AG09319 (cell line): ENCODE measurements at regions not wholly inside any gene's neighbourhood (a gene's known extent, or its start where the extent isn't known, plus 50 kb on each side); places are given as distances from the start of the nearest gene placed in this dataset.

Experiments used
- DNase-seq: peaks from one replicate; pipeline ENCODE4 v3.0.0-alpha.2; 2010; ENCODE audit warnings: low read depth; ENCODE audit errors: extremely low read depth
- TF ChIP-seq, protein P1 (sequence below): IDR thresholded peaks from 2 replicates; pipeline ENCODE4 v1.5.1; 2011; ENCODE audit warnings: low read depth, mild to moderate bottlenecking, inconsistent platforms, low read length, moderate library complexity

DNA sequence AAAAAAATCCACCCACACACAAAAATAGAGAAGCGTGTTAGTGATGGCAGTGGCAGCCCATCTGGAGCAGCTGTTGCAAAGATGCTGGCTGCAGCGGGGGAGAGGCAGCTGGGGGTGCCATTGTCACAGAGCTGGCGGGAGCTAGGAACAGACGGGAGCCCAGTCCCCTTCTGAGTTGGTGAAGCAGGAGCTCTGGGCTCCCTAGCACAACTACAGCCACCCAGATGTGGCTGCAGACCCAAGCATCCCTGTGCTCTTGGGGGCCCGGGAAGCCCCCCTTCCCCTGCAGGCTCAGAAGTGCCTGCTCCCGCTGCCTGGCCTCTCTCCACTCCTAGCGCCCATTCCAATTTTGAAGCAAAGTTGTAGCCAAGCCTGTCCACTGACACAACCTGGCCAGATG, 366.6 kb upstream of the MC4R start:
- TF ChIP-seq, protein P1, sequence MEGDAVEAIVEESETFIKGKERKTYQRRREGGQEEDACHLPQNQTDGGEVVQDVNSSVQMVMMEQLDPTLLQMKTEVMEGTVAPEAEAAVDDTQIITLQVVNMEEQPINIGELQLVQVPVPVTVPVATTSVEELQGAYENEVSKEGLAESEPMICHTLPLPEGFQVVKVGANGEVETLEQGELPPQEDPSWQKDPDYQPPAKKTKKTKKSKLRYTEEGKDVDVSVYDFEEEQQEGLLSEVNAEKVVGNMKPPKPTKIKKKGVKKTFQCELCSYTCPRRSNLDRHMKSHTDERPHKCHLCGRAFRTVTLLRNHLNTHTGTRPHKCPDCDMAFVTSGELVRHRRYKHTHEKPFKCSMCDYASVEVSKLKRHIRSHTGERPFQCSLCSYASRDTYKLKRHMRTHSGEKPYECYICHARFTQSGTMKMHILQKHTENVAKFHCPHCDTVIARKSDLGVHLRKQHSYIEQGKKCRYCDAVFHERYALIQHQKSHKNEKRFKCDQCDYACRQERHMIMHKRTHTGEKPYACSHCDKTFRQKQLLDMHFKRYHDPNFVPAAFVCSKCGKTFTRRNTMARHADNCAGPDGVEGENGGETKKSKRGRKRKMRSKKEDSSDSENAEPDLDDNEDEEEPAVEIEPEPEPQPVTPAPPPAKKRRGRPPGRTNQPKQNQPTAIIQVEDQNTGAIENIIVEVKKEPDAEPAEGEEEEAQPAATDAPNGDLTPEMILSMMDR, result no peak

DNA sequence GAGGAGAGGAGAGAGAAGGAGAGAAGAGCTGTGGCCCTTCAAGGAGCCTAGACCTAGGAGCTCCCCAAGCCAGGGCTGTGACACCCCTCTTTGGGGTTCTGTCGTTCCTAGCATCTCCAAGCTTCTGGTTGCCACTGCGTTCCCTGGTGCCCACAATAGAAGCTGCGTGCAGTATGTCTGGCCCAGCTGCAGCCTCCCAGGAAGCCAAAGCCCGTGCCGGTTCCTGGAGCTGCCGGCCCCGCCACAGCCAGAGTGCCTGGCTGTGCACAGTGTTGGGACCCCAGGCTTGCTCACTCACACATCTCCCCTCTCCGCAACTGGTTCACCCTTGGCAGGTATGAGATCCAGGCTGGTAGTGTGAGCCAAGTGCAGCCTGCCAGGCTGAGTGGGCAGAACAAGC, 367.7 kb upstream of the MC4R start:
- TF ChIP-seq, protein P1, result no peak
- DNase-seq, result no peak

More for the DNA sequence above, 366.6 kb upstream of the MC4R start:
- DNase-seq, result no peak

DNA sequence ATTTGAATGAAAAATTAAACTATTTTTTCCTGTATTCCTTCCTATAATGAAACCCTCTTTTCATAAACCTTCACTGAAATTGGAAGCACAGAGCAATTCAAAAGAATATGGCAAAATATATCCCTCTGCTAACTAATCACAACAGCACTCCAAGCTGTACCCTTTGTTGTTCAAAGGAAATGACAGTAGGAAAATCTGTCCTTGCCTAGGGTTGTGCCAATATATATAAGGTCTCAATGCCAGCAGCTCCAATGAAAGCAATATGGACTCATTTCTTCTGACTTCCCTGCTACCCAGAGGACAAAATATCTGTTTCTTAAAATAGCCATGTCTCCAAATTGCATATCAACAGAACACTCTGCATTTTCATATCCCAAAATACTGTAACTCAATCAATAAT, 373.9 kb upstream of the MC4R start:
- TF ChIP-seq, protein P1, result no peak

DNA sequence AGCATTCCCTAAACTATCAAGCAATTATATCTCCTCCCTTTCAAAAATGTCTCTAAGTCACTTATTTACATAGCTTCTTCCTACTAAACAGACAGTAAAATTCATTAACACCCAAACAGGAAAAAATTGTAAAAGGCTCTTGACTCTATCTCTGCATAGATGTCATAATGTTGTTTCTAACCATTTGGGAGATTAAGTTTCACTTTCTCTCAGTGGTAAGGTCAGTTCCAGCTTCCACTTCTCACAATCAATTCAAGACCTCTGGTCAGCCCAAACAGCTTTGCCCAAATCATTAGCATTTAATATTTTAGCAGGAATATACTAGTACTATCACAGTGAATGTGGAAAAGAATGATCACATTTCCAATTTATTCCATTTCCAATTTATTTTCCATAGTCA, 374.3 kb upstream of the MC4R start:
- no peak for DNase-seq
- TF ChIP-seq, protein P1, result no peak

More for the DNA sequence above, 373.9 kb upstream of the MC4R start:
- no peak for DNase-seq

DNA sequence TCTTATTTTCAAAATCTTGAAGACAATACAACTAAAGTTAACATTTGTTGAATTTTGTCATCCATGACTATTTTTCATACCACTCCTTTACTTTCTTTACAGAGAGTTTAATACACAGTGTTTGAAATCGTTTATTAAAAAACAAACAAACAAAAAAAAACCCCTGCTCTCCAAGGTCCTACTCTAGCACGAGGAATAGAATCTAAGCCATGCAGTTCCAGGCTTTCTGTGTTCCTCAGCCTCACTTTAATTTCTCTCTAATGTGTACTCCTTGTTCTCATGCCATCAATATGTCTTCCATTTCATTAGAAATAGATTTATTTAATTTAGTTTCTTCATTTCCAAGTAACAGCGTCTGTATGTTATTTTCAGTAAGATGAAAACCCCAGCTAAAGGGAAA, 381.2 kb upstream of the MC4R start:
- TF ChIP-seq, protein P1, result no peak

DNA sequence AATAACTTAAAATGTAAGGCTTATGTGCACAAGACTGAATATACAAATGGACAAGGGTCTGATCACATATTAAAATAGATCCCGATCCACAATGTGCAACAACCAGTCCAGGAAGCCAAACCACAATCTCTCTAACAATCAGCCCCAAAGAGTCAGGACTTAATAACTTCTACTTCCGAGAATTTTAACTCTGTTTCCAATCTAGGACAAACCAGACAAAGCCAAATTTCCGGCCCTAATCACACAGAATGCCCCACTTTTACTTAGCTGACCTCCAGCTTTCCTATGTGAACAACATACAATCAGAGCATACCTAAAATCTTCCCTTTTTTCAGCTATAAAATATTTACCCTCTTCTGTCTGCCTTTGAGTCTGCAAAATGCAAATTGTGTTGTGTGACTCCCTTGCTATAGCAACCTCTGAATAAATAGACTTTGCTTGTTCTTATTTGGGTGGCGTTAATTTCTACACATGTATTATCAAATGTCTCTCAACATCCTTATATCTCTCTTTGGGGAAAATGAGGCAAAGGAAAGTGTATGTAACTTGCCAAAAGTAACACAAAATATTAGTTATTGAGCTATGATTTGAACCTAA, 381.9 kb upstream of the MC4R start:
- DNase-seq, result no peak
- TF ChIP-seq, protein P1, result no peak

More for the DNA sequence above, 381.2 kb upstream of the MC4R start:
- no peak for DNase-seq

DNA sequence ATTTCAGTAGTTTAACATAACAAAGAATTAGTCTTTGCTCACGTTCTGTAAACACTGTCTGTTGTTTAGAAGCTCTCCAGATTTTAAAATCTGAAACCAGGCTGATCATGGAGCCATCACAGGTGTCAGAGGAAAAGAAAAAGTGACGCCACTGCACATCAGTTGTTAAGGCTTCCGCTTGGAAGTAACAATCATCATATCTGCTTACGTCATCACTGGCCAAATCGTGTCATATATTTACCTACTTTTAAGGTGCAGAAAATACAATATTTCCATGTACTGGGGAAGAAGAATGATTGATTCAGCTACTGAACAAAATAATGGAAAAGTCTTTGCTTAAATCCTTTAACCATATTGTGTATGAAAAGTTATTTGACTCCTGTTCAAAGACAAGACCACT, 382.6 kb upstream of the MC4R start:
- DNase-seq, result no peak
- TF ChIP-seq, protein P1, result no peak
